A549 (cell line): ENCODE measurements at regions not wholly inside any gene's neighbourhood (a gene's known extent, or its start where the extent isn't known, plus 50 kb on each side); places are given as distances from the start of the nearest gene placed in this dataset.
"Not testable (repeated sequence)": the region's sequence is repeated elsewhere in the genome, so short reads cannot be mapped to it uniquely, and the experiment has no call there.

ENCODE experiments used
- ATAC-seq, 2 experiments: fragments of 200-7000 bp in 1 of 2; fragments of >200 bp in 1 of 2; cut with Nextera tagmentation in 1 of 2; cut with Tn5 transposase in 1 of 2; 3 replicates each; pipeline versions ENCODE4 v1.8.0 to v1.9.1; 2018 to 2020; ENCODE audit warnings: mild to moderate bottlenecking in 1 of 2, moderate library complexity in 1 of 2
- CTCF ChIA-PET: fragments of 300-600 bp; sonication (Branson Sonifier 250); formaldehyde crosslinking; extraction: SDS; loops from one replicate; lab custom pipeline; 2021; ENCODE audit warnings: antibody characterized with exemption, inconsistent platforms; lab: Yijun Ruan, JAX
- POLR2A ChIA-PET: fragments of 350-600 bp; formaldehyde crosslinking; extraction: SDS; loops from one replicate; lab custom pipeline; 2021; ENCODE audit warnings: antibody characterized with exemption, inconsistent platforms; lab: Yijun Ruan, JAX
- DNase-seq, 2 experiments: peaks; one replicate each; pipeline versions ENCODE4 v3.0.0 to v3.0.0-alpha.2; 2011 to 2016; ENCODE audit warnings: low read depth in 1 of 2, low spot score in 1 of 2
- FAIRE-seq: peaks from 2 replicates; lab custom pipeline; 2011; peaks lifted over from hg19 to GRCh38; lab: Jason Lieb, UNC
- H3K27ac ChIP-seq, 2 experiments: fragments of >200 bp; sonication (Bioruptor Twin); formaldehyde crosslinking; 3 replicates each; pipeline ENCODE4 v1.5.1; 2016 to 2017
- H3K4me1 ChIP-seq: fragments of >200 bp; sonication (Bioruptor Twin); formaldehyde crosslinking; 3 replicates; pipeline ENCODE4 v1.6.1; 2016
- H3K4me2 ChIP-seq: fragments of >200 bp; sonication (Bioruptor Twin); formaldehyde crosslinking; 3 replicates; pipeline ENCODE4 v1.6.1; 2016
- H3K4me3 ChIP-seq: fragments of >200 bp; sonication (Bioruptor Twin); formaldehyde crosslinking; 3 replicates; pipeline ENCODE4 v1.5.1; 2016
- H3K9me3 ChIP-seq: fragments of >200 bp; sonication (Bioruptor Twin); formaldehyde crosslinking; 3 replicates; pipeline ENCODE4 v1.6.1; 2016
- BHLHE40 ChIP-seq: IDR thresholded peaks from 2 replicates; pipeline ENCODE4 v1.6.1; 2012; ENCODE audit warnings: low read depth, low read length, inconsistent platforms
- CBX8 ChIP-seq: fragments of 200-600 bp; sonication (generic); IDR thresholded peaks from 2 replicates; pipeline ENCODE4 v1.6.1; 2016
- CEBPB ChIP-seq, 2 experiments: fragments of >200 bp in 1 of 2; sonication (Bioruptor Twin) in 1 of 2; formaldehyde crosslinking in 1 of 2; IDR thresholded peaks; 2 replicates each; pipeline ENCODE4 v1.6.1; 2012 to 2016
- CHD2 ChIP-seq: fragments of 150-350 bp; IDR thresholded peaks from 2 replicates; pipeline ENCODE4 v1.6.1; 2014; ENCODE audit warnings: low read length; ENCODE audit not compliant: partially characterized antibody
- ELK1 ChIP-seq: fragments of 150-350 bp; IDR thresholded peaks from 2 replicates; pipeline ENCODE4 v1.6.1; 2014; ENCODE audit warnings: low read depth, mild to moderate bottlenecking, low read length
- EP300 ChIP-seq, 2 experiments: fragments of >200 bp; sonication (Bioruptor Twin); formaldehyde crosslinking; IDR thresholded peaks; 2 replicates in 1 of 2; 3 replicates in 1 of 2; pipeline ENCODE4 v1.6.1; 2016 to 2017
- ESRRA ChIP-seq: fragments of 150-350 bp; IDR thresholded peaks from 2 replicates; pipeline ENCODE4 v1.6.1; 2014; ENCODE audit warnings: mild to moderate bottlenecking, low read length, borderline replicate concordance
- FOSL2 ChIP-seq, 2 experiments: fragments of 450-650 bp in 1 of 2; fragments of >200 bp in 1 of 2; sonication (Bioruptor Twin) in 1 of 2; formaldehyde crosslinking; IDR thresholded peaks; 2 replicates each; pipeline versions ENCODE4 v1.5.0 to v1.6.1; 2016 to 2020; ENCODE audit warnings: mild to moderate bottlenecking in 1 of 2, moderate library complexity in 1 of 2
- HES2 ChIP-seq: fragments of >200 bp; sonication (Bioruptor Twin); formaldehyde crosslinking; IDR thresholded peaks from 2 replicates; pipeline ENCODE4 v1.6.1; 2016
- HOXA7 ChIP-seq: fragments of 250-450 bp; sonication (Bioruptor Pico); IDR thresholded peaks from 2 replicates; pipeline ENCODE4 v1.5.0; 2020; ENCODE audit warnings: mild to moderate bottlenecking, moderate library complexity
- HOXB13 ChIP-seq: fragments of 250-450 bp; sonication (Bioruptor Pico); IDR thresholded peaks from 2 replicates; pipeline ENCODE4 v1.5.0; 2020; ENCODE audit warnings: low read depth, mild to moderate bottlenecking, moderate library complexity
- JUN ChIP-seq, 2 experiments: fragments of >200 bp; sonication (Bioruptor Twin); formaldehyde crosslinking; IDR thresholded peaks; 2 replicates in 1 of 2; 3 replicates in 1 of 2; pipeline ENCODE4 v1.6.1; 2016 to 2017
- JUNB ChIP-seq: fragments of >200 bp; sonication (Bioruptor Twin); formaldehyde crosslinking; IDR thresholded peaks from 2 replicates; pipeline ENCODE4 v1.6.1; 2016
- KDM1A ChIP-seq: fragments of 200-600 bp; sonication (generic); IDR thresholded peaks from 2 replicates; pipeline ENCODE4 v1.6.1; 2016; ENCODE audit warnings: low read depth, mild to moderate bottlenecking
- MAX ChIP-seq: IDR thresholded peaks from 2 replicates; pipeline ENCODE4 v1.6.1; 2012
- MAZ ChIP-seq: fragments of 150-350 bp; IDR thresholded peaks from 2 replicates; pipeline ENCODE4 v1.6.1; 2014; ENCODE audit warnings: antibody characterized with exemption, low read depth, low read length, borderline replicate concordance
- MYC ChIP-seq: IDR thresholded peaks from 2 replicates; pipeline ENCODE4 v1.6.1; 2012; ENCODE audit warnings: mild to moderate bottlenecking, inconsistent platforms, low read length, improper control_type of control experiment, borderline replicate concordance
- NFE2L2 ChIP-seq: fragments of 150-350 bp; conservative IDR thresholded peaks from 2 replicates; pipeline ENCODE4 v1.6.1; 2014; ENCODE audit warnings: low read length
- PBX3 ChIP-seq: IDR thresholded peaks from 2 replicates; pipeline ENCODE4 v1.6.1; 2012
- POLR2AphosphoS2 ChIP-seq: conservative IDR thresholded peaks from 2 replicates; pipeline ENCODE4 v1.6.1; 2012; ENCODE audit warnings: low read length, improper control_type of control experiment, inconsistent platforms
- RAD21 ChIP-seq, 2 experiments: fragments of >200 bp in 1 of 2; sonication (Bioruptor Twin) in 1 of 2; formaldehyde crosslinking in 1 of 2; IDR thresholded peaks in 1 of 2; conservative IDR thresholded peaks in 1 of 2; 2 replicates in 1 of 2; 3 replicates in 1 of 2; pipeline ENCODE4 v1.6.1; 2012 to 2018; ENCODE audit warnings: inconsistent platforms in 1 of 2
- RARB ChIP-seq: fragments of 250-450 bp; sonication (Bioruptor Pico); IDR thresholded peaks from 2 replicates; pipeline ENCODE4 v1.8.0; 2021; ENCODE audit warnings: mild to moderate bottlenecking, moderate library complexity
- SMC3 ChIP-seq: fragments of >200 bp; sonication (Bioruptor Twin); formaldehyde crosslinking; IDR thresholded peaks from 3 replicates; pipeline ENCODE4 v1.6.1; 2018; ENCODE audit warnings: inconsistent platforms
- TP53 ChIP-seq: fragments of 250-450 bp; sonication (Bioruptor Pico); IDR thresholded peaks from 2 replicates; pipeline ENCODE4 v1.5.0; 2021; ENCODE audit warnings: mild to moderate bottlenecking, moderate library complexity
- USF2 ChIP-seq: fragments of 450-650 bp; IDR thresholded peaks from 2 replicates; pipeline ENCODE4 v1.6.1; 2014; ENCODE audit warnings: antibody characterized with exemption
- ZFP36 ChIP-seq: fragments of 450-650 bp; IDR thresholded peaks from 2 replicates; pipeline ENCODE4 v1.6.1; 2014; ENCODE audit warnings: borderline replicate concordance; ENCODE audit not compliant: partially characterized antibody
- ZSCAN20 ChIP-seq: fragments of 250-450 bp; sonication (Bioruptor Pico); IDR thresholded peaks from 2 replicates; pipeline ENCODE4 v1.8.0; 2022; ENCODE audit warnings: mild to moderate bottlenecking, moderate library complexity
- WGBS: methylation state at CpG from one replicate; pipeline ENCODE4 v1.1.6; 2017; ENCODE audit errors: missing lambda C conversion rate; 5-methylcytosine and 5-hydroxymethylcytosine counted together

GRCh38 chr10:64773357-64773756 is 1252.2 kb downstream of the REEP3 start:
- Histone ChIP-seq H3K4me1 (no peaks in the 10 kb centered on the region), H3K27ac (no peak overlapping the region), H3K4me2 (no peak overlapping the region), H3K4me3 (no peak overlapping the region), H3K9me3 (no peaks in the 10 kb centered on the region)
- TF ChIP-seq ELK1 (no peak), POLR2AphosphoS2 (no peak), TP53 (CRISPR knock-in tag) (no peak), SMC3 (no peak), PBX3 (no peak), JUNB (no peak), NFE2L2 (no peak), RAD21 (conservative IDR thresholded peaks at IDR 0.05 in 1 of 2, IDR thresholded peaks at IDR 0.05 in 1 of 2) (no peak), EP300 (IDR thresholded peaks at IDR 0.05) (no peak), MAX (no peak), FOSL2 (IDR thresholded peaks at IDR 0.05) (no peak), FOSL2 (CRISPR knock-in tag; IDR thresholded peaks at IDR 0.05) (no peak), JUN (IDR thresholded peaks at IDR 0.05) (no peak)
- WGBS, result 35% methylated on average over 1 of the region's 1 CpG
- ATAC-seq (no peak), FAIRE-seq (no peak), DNase-seq (no peak)
- POLR2A ChIA-PET, result no interaction called here
- CTCF ChIA-PET, result no interaction called here

GRCh38 chr10:64784451-64784850 is 1263.2 kb downstream of the REEP3 start:
- H3K9me3 ChIP-seq, H3K4me1 ChIP-seq, ATAC-seq, CTCF ChIA-PET, H3K27ac ChIP-seq, DNase-seq, H3K4me3 ChIP-seq, POLR2A ChIA-PET, H3K4me2 ChIP-seq, FAIRE-seq: not testable (repeated sequence)
- whole genome bisulfite sequencing, result 30% methylated on average over 7 of the region's 7 CpGs

GRCh38 chr10:64785816-64786215 is 1264.6 kb downstream of the REEP3 start:
- Histone ChIP-seq H3K9me3 (no peaks in the 10 kb centered on the region; the same call in 2 of the 3 replicates), H3K27ac (no peak overlapping the region)
- no peak for DNase-seq
- 6% methylated on average over 3 of the region's 3 CpGs for WGBS
- POLR2A ChIA-PET, result no interaction called here
- no peak for TF ChIP-seq FOSL2 (IDR thresholded peaks at IDR 0.05)
- no peak for TF ChIP-seq FOSL2 (CRISPR knock-in tag; IDR thresholded peaks at IDR 0.05)
- no peak for TF ChIP-seq MAX
- TF ChIP-seq, all 56 proteins: peak for 0
- no peaks in the 10 kb centered on the region for H3K4me1 ChIP-seq
- ATAC-seq (no peak), FAIRE-seq (no peak)
- H3K4me2 ChIP-seq, result no peak overlapping the region
- no peak overlapping the region for H3K4me3 ChIP-seq
- CTCF ChIA-PET, result no interaction called here

- DNase-seq, result no peak
- no peak for FAIRE-seq
- no peaks in the 10 kb centered on the region for H3K4me1 ChIP-seq
- H3K4me2 ChIP-seq, result no peak overlapping the region
- 4% methylated on average over 2 of the region's 2 CpGs for WGBS
- POLR2A ChIA-PET, result no interaction called here
- no peaks in the 10 kb centered on the region; the same call in 2 of the 3 replicates for H3K9me3 ChIP-seq
- CTCF ChIA-PET, result no interaction called here
- no peak overlapping the region for H3K27ac ChIP-seq
- ATAC-seq, result no peak
- H3K4me3 ChIP-seq, result no peak overlapping the region
- no peak for TF ChIP-seq CHD2
- TF ChIP-seq KDM1A, result no peak
- no peak for TF ChIP-seq ZFP36
- no peak for TF ChIP-seq MYC
- TF ChIP-seq ESRRA, result no peak
- TF ChIP-seq ELK1, result no peak
- TF ChIP-seq BHLHE40, result no peak
- TF ChIP-seq CEBPB (IDR thresholded peaks at IDR 0.05), result no peak
- no peak for TF ChIP-seq MAZ
- no peak for TF ChIP-seq JUNB
- TF ChIP-seq HOXB13 (CRISPR knock-in tag), result no peak
- TF ChIP-seq RAD21 (conservative IDR thresholded peaks at IDR 0.05 in 1 of 2, IDR thresholded peaks at IDR 0.05 in 1 of 2), result no peak
- no peak for TF ChIP-seq HES2
- TF ChIP-seq NFE2L2, result no peak
- TF ChIP-seq HOXA7 (CRISPR knock-in tag), result no peak
- no peak for TF ChIP-seq USF2
- TF ChIP-seq CBX8, result no peak
- TF ChIP-seq RARB (CRISPR knock-in tag), result no peak
- TF ChIP-seq ZSCAN20, result no peak
Observed at GRCh38 chr10:64786989-64787388, 1265.8 kb downstream of the REEP3 start.
